HG03354 (cell line): ENCODE measurements at regions not wholly inside any gene's neighbourhood (a gene's known extent, or its start where the extent isn't known, plus 50 kb on each side); places are given as distances from the start of the nearest gene placed in this dataset.

Experiments used
- ATAC-seq: cut with Tn5 transposase; IDR thresholded peaks from one replicate; pipeline ENCODE4 v1.9.1; 2021; ENCODE audit warnings: mild to moderate bottlenecking; ENCODE audit not compliant: unreplicated experiment, poor library complexity, severe bottlenecking

DNA sequence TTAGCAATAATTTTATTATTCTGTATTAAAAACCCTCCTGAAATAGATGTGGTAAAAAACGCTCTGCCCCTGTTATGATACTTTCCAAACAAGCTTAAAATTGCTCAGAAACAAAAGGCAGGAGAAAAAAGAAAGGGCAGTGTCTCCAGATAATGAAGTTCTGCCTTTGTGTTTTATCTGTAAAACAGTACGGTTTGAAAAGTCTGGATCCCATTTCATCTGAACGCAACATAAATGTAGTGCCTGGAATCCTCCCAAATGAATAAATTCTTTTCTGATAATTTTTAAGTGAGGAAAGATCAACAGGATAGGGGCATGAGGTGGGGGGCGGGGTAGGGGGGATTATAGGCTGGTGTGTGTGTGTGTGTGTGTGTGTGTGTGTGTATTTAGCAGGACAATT, 87.5 kb upstream of the SOX9 start:
- ATAC-seq: no peak

DNA sequence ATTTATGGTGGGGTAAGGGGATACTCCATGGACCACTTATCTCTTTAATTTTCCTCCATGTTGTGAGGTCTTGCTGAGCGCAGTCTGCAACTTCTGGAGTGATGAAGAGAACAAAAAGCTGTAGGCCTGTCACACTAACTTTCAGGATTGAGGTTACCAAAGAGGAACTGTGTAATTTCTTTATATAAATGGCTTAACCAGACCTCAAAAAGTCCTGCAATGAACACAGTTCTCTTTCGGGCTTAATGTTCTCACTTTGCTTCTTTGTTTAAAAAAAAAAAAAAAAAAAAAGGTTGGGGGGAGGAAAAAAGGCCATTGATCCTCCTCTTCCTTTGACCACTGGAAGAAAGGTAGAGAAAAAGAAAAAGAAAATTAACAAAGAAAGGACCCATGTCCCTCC, 86.8 kb upstream of the SOX9 start:
- ATAC-seq: peak; percentile 25

DNA sequence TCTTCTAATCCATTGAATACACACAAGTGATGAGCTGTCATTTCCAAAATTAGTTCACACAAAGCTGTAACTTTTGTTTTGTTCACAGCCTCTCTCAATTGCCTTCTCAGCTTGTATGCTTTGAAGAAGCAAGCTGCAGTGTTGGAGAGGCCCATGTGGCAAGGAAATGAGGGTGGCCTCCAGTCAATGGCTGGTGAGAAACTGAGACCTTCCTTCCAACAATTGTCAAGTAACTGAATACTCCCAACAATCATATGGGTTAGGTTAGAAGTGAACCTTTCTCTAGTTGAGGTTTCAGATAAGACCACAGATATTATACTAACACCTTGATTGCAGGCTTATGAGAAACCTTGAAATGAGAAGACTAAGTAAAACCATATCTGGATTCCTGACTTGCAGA, 82.4 kb upstream of the SOX9 start:
- no peak for ATAC-seq

DNA sequence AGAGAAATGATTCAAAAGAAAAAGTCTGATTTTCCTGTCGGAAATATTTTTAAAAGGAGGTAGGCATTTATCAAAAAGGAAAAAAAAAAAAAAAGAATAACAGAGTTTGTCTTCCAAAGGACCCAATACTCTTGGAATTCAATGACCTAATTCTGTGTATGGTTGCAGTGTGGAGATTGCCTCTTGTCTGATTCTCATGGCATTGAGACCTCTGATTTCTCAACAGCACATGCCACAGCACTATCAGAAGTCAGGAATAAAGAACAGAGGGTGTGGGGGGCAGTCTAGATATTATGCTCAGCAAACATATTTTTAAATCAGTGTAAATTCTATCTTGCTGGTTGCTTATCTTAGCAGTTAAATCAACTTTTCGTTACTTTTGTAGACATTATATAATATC, 81.3 kb upstream of the SOX9 start:
- ATAC-seq: no peak

DNA sequence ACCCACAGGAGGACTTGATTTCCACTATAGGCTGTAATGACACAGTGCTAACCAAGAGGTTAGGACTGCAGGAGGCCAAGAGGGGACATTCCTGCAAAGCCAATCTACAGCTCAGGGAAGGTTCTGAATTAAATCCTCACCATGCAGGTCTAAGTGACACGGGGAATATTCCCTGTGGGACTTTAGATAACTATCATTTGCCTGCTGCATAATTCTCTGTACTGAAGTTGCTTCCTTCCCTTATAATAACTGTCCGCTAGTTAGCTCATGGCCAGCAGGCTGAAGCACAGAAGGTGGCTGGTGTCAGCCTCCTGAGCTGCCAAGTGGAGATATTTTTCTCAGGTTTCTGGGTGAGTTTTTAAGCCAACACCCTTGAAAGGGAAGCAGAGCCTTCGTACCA, 74.6 kb upstream of the SOX9 start:
- no peak for ATAC-seq

DNA sequence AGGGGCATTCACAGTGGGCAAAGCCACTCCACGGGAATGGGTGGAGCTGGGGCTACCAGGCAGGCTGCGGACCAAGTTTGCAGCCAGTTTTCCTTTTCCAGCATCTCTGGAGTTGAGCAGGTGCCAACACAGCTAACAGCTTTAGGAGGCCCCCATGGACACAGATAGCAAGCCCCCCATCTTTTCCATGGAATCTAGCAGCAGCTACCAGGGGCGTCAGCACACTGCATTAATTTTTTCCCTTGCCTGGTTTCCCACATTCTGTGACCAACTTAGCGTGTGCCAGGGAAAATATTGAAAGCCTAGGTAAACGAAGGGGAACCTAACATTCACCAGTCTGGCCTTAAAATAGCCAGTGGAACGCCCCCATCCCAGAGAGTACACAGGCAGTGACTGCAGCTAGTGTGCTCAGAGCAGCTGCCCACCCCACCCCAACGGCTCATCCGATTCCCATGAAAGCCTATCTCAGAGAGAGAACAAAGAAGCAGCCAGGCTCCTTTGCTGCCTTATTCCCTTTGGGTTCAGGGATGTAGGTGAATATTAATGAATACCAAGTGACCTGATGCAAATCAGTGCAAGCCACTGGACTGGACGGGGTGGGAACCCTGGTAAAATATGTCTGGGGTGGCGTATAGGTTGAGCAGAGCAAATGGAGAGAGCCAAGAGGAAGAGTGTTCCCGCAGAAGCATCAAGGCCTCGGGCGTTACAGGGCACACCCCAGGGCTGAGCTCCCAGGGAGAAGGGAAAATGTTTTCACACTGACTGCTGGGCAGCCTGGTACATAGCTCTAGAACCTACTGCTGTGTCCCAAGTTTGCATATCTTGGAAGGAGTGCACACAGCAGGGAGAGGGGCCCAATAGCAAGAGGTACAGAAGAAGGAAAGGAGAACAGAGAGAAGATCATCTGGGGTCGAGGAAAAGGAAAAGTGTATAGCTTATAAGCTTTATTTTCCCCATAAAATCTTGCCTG, 73.9 kb upstream of the SOX9 start:
- no peak for ATAC-seq

DNA sequence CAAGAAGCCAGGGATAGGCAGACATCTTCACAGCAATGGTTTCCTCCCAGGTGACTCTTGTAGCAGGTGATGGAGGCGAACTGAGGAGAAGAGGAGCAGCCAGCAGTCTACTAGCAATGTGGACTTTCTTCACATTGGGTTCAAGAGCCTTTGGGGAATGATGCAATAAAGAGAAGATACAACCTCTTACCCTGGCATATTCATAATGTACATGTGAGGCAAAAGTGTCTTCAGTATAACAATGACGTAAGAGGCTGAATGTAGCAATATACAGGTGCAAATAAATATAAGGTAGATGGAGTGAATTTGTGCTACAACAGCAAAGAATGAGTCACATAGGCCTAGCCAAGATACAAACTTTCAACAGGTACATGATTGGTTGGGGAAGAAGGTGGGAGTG, 70.9 kb upstream of the SOX9 start:
- ATAC-seq: no peak

DNA sequence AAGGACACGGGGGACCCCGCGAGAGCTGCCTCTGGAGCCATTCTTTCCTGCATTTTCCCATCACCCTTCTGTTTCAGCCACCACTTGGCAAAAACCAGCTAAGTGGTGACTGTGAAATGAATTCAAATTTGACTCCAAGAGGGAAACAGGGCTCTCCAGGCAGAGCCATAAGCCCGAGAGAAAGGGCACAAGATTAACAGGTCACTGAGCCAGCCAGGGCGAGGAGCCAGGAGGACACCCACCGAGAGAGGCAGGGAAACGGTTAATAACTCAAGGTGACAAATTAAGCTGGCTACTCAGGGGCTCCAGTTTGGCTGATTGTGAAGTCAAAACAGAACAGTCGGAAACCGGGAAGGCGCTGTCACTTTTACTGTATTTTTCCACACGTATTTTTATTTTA, 67.8 kb upstream of the SOX9 start:
- ATAC-seq: no peak

DNA sequence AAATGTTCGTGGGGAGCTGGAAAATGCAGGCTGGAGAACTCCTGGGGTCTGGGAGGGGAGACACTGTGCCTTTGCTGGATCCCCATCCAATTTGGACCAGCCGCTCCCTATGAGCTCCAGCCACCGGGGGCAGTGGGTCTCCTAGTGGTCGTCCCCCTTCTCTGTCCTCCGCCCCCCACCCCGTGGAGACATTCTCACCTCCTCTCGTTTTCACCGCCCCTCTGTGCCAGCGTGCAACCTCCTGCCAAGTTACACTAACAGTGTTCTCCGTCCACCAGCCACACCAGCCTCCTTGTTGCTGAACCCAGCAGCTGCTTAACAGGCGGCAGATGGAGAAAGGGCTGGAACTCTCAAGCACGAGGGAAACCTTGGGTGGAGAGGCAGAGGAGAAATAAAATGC, 67.4 kb upstream of the SOX9 start:
- no peak for ATAC-seq

DNA sequence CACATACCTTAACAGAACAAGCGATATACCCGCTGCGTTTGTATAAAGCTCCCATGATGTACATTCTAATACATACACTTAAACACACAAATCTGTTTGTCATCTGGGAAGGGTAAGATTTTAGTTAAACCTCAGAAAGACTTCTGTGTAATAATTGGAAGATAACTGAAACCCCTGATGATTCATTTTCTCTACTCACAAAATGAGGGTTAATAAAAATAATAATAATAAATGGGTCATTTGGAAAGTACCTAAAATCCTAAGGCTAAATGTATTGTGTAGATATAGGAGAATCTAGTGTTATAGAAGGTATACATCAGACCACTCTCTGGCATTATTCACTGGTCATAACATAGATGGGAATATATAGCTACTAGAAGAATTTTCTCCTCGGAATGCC, 64.7 kb upstream of the SOX9 start:
- ATAC-seq: no peak

DNA sequence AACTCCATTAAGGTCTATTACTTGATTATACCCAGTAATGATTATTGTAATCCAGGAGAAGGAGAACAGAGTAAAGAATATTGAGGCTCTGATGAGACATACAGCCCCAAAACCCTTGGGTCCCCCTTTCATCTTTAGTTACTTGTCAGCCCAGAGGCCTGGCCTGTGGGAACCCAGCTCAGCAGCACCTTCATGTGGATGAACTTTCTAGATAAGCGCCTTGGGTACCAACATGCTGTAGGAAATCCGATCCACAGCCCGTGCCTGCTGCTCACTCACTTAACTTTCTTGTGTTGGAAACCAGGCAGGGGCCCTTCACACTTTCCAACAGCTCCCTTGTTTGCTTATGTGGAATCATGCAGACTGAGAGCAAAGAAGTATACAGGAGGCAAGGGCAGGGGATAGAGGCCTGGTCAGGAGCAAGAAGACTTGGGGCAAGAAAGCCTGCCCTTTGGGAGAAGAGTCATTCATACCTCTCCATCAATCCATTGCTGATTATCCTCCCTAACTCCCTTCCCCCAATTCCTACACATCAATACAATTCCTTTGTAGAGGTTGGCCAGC, 64.0 kb upstream of the SOX9 start:
- ATAC-seq: no peak

DNA sequence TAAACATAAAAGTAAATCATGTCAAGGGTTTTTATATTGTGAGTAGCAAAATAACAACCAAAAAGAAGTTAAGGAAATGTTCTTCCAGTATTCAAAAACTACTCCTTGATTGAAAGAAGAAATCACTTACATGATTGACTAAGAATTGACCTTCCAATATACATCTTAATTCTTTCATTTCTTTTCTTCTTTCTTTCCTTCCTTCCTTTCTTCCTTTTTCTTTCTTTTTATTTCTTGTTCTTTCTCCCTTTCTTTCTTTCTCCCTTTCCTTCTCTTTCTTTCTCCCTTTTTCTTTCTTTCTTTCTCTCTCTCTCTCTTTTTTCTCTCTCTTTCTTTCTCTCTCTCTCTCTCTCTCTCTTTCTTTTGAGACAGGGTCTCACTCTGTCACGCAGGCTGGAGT, 60.7 kb upstream of the SOX9 start:
- ATAC-seq: no peak

DNA sequence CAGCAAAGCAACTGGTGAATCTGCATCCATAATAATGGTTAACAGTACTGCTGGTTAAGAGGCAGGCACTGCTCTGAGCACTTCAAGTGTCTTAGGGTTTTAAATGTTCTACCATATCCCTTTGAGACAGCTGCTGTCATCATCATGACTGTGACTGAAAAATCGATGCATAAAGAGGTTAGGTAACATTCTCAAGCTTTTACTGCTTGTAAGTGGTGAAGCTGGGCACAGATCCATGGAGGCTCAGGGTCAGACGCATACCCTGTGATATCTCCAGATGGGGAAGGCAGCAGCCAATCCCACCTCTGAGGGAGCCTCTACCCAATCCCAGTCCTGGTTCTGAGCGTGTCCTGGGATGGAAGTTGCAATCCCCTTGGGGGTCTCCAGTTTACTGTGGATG, 57.6 kb upstream of the SOX9 start:
- no peak for ATAC-seq

DNA sequence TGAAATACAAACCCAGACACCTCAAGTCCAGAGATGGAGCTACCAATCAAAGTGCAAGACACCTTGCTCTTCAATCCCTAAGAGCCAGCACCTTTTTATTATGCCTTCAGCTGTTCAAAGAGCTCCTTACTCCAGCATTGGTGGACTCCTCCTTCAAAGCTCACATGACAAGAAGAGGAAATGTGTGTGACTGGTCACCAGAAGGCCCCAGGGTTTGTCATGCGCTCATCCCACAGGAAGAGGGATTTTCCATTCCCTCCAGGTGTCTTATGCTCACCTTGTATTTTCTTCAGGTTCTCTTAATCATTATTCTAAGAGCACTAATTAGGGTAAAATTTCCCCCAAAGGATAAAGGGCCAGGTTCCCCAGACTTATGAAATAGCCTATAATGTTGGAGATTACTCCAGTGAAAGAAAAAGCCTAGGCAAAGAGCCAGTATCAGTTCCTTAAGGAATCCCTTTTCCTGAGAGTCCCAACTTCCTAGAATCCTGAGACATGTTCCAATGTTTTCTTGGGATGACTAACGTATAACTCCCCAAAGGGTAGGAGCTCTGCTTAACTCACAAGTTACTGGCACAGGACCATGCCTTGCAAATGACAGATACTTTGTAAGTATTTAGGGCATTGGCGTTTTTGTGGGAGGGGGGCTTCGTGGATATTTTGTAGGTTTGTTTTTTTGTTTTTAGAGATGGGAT, 56.9 kb upstream of the SOX9 start:
- ATAC-seq: no peak

DNA sequence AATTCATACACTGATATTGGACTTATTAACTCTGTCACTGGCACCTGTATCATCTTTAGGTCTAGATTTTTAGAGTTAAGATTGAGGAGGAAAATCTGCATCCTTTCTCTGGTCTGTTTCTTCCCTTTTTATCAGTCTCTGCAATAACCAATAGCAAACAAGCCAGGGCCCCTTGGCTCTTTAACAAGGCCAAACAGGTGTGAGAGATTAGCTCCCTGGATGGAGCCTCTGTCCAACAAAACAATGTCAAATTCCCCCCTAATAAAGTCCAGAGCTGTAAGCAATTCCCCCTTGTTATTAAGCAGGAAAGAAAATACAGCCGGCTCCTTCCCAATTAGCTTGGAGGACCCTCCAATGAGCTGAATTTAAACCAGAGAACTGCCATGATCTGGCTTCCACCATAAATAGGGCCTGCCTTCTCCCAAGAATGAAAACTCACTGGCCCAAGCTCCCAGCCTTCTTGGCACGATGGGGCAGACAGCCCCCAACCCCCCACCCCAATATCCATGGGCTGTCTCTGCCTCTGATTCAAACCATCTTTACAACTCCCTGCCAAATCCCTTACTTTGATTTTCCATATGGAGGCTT, 56.1 kb upstream of the SOX9 start:
- ATAC-seq: no peak

DNA sequence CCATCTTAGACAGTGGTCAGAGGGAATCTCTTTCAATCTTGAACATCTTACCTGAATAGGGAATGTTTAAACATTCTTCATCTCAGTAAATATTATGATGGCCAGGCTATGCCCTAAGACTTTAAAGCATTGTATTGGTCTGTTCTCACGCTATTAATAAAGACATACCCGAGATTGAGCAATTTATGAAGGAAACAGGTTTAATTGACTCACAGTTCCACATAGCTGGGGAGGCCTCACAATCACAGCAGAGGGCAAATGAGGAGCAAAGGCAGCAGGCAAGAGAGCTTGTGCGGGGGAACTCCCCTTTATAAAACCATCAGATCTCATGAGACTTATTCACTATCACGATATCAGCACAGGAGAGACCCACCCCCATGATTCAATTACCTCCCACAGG, 55.3 kb upstream of the SOX9 start:
- ATAC-seq: no peak

DNA sequence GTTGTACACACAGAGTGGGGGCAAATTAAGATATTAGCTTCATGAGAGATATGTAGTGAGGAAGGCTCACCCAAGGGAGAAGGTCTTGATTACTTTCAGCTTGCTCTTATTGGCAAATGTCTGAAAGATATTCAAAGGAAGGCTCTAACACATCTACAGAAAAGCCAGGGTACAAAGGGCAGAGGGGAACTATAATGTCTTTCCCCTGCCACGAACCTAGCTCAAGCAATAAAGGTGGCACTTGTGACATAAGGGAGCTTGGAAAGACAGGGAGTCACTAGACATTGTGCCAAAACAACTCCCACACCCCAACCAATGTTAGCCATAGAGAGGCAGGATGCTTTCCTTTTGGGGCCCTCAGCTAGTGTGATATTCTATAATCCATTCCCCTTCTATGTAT, 52.2 kb upstream of the SOX9 start:
- ATAC-seq: no peak

DNA sequence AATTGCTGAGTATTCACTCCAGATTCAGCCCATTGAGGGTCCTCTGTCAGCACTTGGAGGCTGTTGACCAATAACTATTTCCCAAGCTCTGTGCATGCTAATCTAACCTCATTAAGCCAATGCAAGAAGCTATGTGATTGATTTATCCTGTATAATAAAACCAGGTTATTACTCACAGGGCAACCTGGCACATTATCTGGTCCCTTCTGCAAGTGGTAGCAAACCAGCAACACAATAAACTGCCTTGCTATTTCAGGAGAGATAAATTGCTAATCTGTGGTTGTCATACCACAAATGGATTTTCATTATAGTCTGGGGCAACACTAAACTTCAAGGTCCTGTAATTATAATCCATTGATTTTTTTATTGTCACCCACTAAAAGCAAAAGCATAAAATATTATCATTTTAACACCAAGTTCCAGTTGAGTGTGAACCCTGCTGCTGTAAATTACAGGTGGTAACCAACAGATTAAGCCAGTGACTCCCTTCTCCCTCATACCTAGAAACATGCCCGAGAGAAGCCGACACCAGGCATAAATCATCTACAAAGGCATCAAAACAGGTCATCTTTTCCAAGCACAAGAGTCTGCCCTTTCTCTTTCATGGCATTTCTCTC, 51.1 kb upstream of the SOX9 start:
- ATAC-seq: no peak
